A549 (cell line): ENCODE measurements at regions not wholly inside any gene's neighbourhood (a gene's known extent, or its start where the extent isn't known, plus 50 kb on each side); places are given as distances from the start of the nearest gene placed in this dataset.

Experiments
- ATAC-seq, 2 experiments: fragments of 200-7000 bp in 1 of 2; fragments of >200 bp in 1 of 2; cut with Nextera tagmentation in 1 of 2; cut with Tn5 transposase in 1 of 2; 3 replicates each; pipeline versions ENCODE4 v1.8.0 to v1.9.1; 2018 to 2020; ENCODE audit warnings: mild to moderate bottlenecking in 1 of 2, moderate library complexity in 1 of 2
- CTCF ChIA-PET: fragments of 300-600 bp; sonication (Branson Sonifier 250); formaldehyde crosslinking; extraction: SDS; loops from one replicate; lab custom pipeline; 2021; ENCODE audit warnings: antibody characterized with exemption, inconsistent platforms; lab: Yijun Ruan, JAX
- POLR2A ChIA-PET: fragments of 350-600 bp; formaldehyde crosslinking; extraction: SDS; loops from one replicate; lab custom pipeline; 2021; ENCODE audit warnings: antibody characterized with exemption, inconsistent platforms; lab: Yijun Ruan, JAX
- DNase-seq, 2 experiments: peaks; one replicate each; pipeline versions ENCODE4 v3.0.0 to v3.0.0-alpha.2; 2011 to 2016; ENCODE audit warnings: low read depth in 1 of 2, low spot score in 1 of 2
- FAIRE-seq: peaks from 2 replicates; lab custom pipeline; 2011; peaks lifted over from hg19 to GRCh38; lab: Jason Lieb, UNC
- H3K27ac ChIP-seq, 2 experiments: fragments of >200 bp; sonication (Bioruptor Twin); formaldehyde crosslinking; 3 replicates each; pipeline ENCODE4 v1.5.1; 2016 to 2017
- H3K4me1 ChIP-seq: fragments of >200 bp; sonication (Bioruptor Twin); formaldehyde crosslinking; 3 replicates; pipeline ENCODE4 v1.6.1; 2016
- H3K4me2 ChIP-seq: fragments of >200 bp; sonication (Bioruptor Twin); formaldehyde crosslinking; 3 replicates; pipeline ENCODE4 v1.6.1; 2016
- H3K4me3 ChIP-seq: fragments of >200 bp; sonication (Bioruptor Twin); formaldehyde crosslinking; 3 replicates; pipeline ENCODE4 v1.5.1; 2016
- H3K9me3 ChIP-seq: fragments of >200 bp; sonication (Bioruptor Twin); formaldehyde crosslinking; 3 replicates; pipeline ENCODE4 v1.6.1; 2016
- CBX2 ChIP-seq: fragments of 200-600 bp; sonication (generic); IDR thresholded peaks from 2 replicates; pipeline ENCODE4 v1.6.1; 2016; ENCODE audit warnings: low read depth, mild to moderate bottlenecking, borderline replicate concordance
- CBX8 ChIP-seq: fragments of 200-600 bp; sonication (generic); IDR thresholded peaks from 2 replicates; pipeline ENCODE4 v1.6.1; 2016
- EHF ChIP-seq: fragments of 250-450 bp; sonication (Bioruptor Pico); IDR thresholded peaks from 2 replicates; pipeline ENCODE4 v1.5.0; 2020; ENCODE audit warnings: mild to moderate bottlenecking
- ESRRA ChIP-seq: fragments of 150-350 bp; IDR thresholded peaks from 2 replicates; pipeline ENCODE4 v1.6.1; 2014; ENCODE audit warnings: mild to moderate bottlenecking, low read length, borderline replicate concordance
- FOSL2 ChIP-seq, 2 experiments: fragments of 450-650 bp in 1 of 2; fragments of >200 bp in 1 of 2; sonication (Bioruptor Twin) in 1 of 2; formaldehyde crosslinking; IDR thresholded peaks; 2 replicates each; pipeline versions ENCODE4 v1.5.0 to v1.6.1; 2016 to 2020; ENCODE audit warnings: mild to moderate bottlenecking in 1 of 2, moderate library complexity in 1 of 2
- FOXS1 ChIP-seq: fragments of 250-450 bp; sonication (Bioruptor Pico); IDR thresholded peaks from 2 replicates; pipeline ENCODE4 v1.5.0; 2020; ENCODE audit warnings: mild to moderate bottlenecking, moderate library complexity
- HOXA7 ChIP-seq: fragments of 250-450 bp; sonication (Bioruptor Pico); IDR thresholded peaks from 2 replicates; pipeline ENCODE4 v1.5.0; 2020; ENCODE audit warnings: mild to moderate bottlenecking, moderate library complexity
- HOXB5 ChIP-seq: fragments of 250-450 bp; sonication (Bioruptor Pico); IDR thresholded peaks from 2 replicates; pipeline ENCODE4 v1.5.0; 2020; ENCODE audit warnings: mild to moderate bottlenecking, moderate library complexity
- JUNB ChIP-seq: fragments of >200 bp; sonication (Bioruptor Twin); formaldehyde crosslinking; IDR thresholded peaks from 2 replicates; pipeline ENCODE4 v1.6.1; 2016
- KDM5A ChIP-seq: fragments of 200-600 bp; sonication (generic); IDR thresholded peaks from 2 replicates; pipeline ENCODE4 v1.6.1; 2016; ENCODE audit warnings: antibody characterized with exemption, mild to moderate bottlenecking
- MAFK ChIP-seq: fragments of 450-650 bp; IDR thresholded peaks from 2 replicates; pipeline ENCODE4 v1.6.1; 2014; ENCODE audit not compliant: partially characterized antibody
- MAZ ChIP-seq: fragments of 150-350 bp; IDR thresholded peaks from 2 replicates; pipeline ENCODE4 v1.6.1; 2014; ENCODE audit warnings: antibody characterized with exemption, low read depth, low read length, borderline replicate concordance
- MYC ChIP-seq: IDR thresholded peaks from 2 replicates; pipeline ENCODE4 v1.6.1; 2012; ENCODE audit warnings: mild to moderate bottlenecking, inconsistent platforms, low read length, improper control_type of control experiment, borderline replicate concordance
- NR3C1 ChIP-seq: fragments of >200 bp; sonication (Bioruptor Twin); formaldehyde crosslinking; IDR thresholded peaks from 3 replicates; pipeline ENCODE4 v1.6.1; 2017
- POLR2A ChIP-seq: IDR thresholded peaks from 2 replicates; pipeline ENCODE4 v1.6.1; 2012; ENCODE audit warnings: mild to moderate bottlenecking, low read length
- RAD21 ChIP-seq, 2 experiments: fragments of >200 bp in 1 of 2; sonication (Bioruptor Twin) in 1 of 2; formaldehyde crosslinking in 1 of 2; IDR thresholded peaks in 1 of 2; conservative IDR thresholded peaks in 1 of 2; 2 replicates in 1 of 2; 3 replicates in 1 of 2; pipeline ENCODE4 v1.6.1; 2012 to 2018; ENCODE audit warnings: inconsistent platforms in 1 of 2
- RARB ChIP-seq: fragments of 250-450 bp; sonication (Bioruptor Pico); IDR thresholded peaks from 2 replicates; pipeline ENCODE4 v1.8.0; 2021; ENCODE audit warnings: mild to moderate bottlenecking, moderate library complexity
- RCOR1 ChIP-seq: fragments of 150-350 bp; IDR thresholded peaks from 2 replicates; pipeline ENCODE4 v1.6.1; 2014; ENCODE audit warnings: antibody characterized with exemption, low read length, low read depth
- SMC3 ChIP-seq: fragments of >200 bp; sonication (Bioruptor Twin); formaldehyde crosslinking; IDR thresholded peaks from 3 replicates; pipeline ENCODE4 v1.6.1; 2018; ENCODE audit warnings: inconsistent platforms
- SREBF2 ChIP-seq: fragments of 450-650 bp; IDR thresholded peaks from 2 replicates; pipeline ENCODE4 v1.6.1; 2014; ENCODE audit warnings: mild to moderate bottlenecking, moderate library complexity
- ZC3H11A ChIP-seq: fragments of 450-650 bp; IDR thresholded peaks from 2 replicates; pipeline ENCODE4 v1.6.1; 2014; ENCODE audit warnings: antibody characterized with exemption, mild to moderate bottlenecking
- WGBS: methylation state at CpG from one replicate; pipeline ENCODE4 v1.1.6; 2017; ENCODE audit errors: missing lambda C conversion rate; 5-methylcytosine and 5-hydroxymethylcytosine counted together
- TF ChIP-seq, protein P1 (sequence below): fragments of >200 bp; sonication (Bioruptor Twin); formaldehyde crosslinking; IDR thresholded peaks from 3 replicates; pipeline ENCODE4 v1.5.1; 2016
- TF ChIP-seq, protein P2 (sequence below): IDR thresholded peaks from 2 replicates; pipeline ENCODE4 v1.6.1; 2012
- TF ChIP-seq, protein P3 (sequence below): fragments of >200 bp; sonication (Bioruptor Twin); formaldehyde crosslinking; IDR thresholded peaks from 2 replicates; pipeline ENCODE4 v1.6.1; 2016
- TF ChIP-seq, protein P4 (sequence below): fragments of 200-600 bp; sonication (generic); IDR thresholded peaks from 2 replicates; pipeline ENCODE4 v1.6.1; 2016; ENCODE audit warnings: antibody characterized with exemption, mild to moderate bottlenecking, moderate library complexity
- TF ChIP-seq, protein P5 (sequence below): IDR thresholded peaks from 2 replicates; pipeline ENCODE4 v1.6.1; 2012; ENCODE audit warnings: low read depth, borderline replicate concordance

DNA sequence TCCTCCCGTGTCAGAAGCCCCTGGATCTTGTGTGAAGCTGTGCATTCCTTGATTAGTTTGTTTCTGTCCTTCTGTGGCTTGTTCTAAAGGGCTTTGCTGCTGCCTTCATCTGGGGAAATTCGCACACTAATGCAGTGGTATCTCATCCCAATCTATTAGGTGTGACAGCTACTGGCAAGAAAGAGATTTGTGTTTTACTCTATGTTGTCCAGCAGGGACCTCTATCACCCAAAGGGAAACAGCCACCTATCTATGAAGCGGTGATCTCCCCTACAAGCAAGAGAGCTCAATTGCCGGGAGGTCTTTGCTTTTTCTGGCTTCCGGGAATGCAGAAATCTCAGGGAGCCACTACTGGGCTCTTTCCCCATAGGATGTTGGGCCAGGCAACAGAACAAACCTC, 151.8 kb downstream of the NRN1 start:
- 28% methylated on average over 4 of the region's 5 CpGs for WGBS
- DNase-seq (no peak), FAIRE-seq (no peak), ATAC-seq (peak in 1 of 2 experiments; percentile 41; a peak in 1 of 6 replicates)
- no peak overlapping the region for H3K4me2 ChIP-seq
- H3K4me3 ChIP-seq, result no peak overlapping the region
- TF ChIP-seq MAZ (no peak), SREBF2 (no peak), MAFK (no peak), EHF (CRISPR knock-in tag) (no peak), SMC3 (no peak), RCOR1 (no peak), ESRRA (no peak), MYC (no peak), HOXA7 (CRISPR knock-in tag) (no peak), HOXB5 (CRISPR knock-in tag) (no peak), FOSL2 (IDR thresholded peaks at IDR 0.05) (no peak), FOSL2 (CRISPR knock-in tag; IDR thresholded peaks at IDR 0.05) (no peak)
- TF ChIP-seq, protein P1, sequence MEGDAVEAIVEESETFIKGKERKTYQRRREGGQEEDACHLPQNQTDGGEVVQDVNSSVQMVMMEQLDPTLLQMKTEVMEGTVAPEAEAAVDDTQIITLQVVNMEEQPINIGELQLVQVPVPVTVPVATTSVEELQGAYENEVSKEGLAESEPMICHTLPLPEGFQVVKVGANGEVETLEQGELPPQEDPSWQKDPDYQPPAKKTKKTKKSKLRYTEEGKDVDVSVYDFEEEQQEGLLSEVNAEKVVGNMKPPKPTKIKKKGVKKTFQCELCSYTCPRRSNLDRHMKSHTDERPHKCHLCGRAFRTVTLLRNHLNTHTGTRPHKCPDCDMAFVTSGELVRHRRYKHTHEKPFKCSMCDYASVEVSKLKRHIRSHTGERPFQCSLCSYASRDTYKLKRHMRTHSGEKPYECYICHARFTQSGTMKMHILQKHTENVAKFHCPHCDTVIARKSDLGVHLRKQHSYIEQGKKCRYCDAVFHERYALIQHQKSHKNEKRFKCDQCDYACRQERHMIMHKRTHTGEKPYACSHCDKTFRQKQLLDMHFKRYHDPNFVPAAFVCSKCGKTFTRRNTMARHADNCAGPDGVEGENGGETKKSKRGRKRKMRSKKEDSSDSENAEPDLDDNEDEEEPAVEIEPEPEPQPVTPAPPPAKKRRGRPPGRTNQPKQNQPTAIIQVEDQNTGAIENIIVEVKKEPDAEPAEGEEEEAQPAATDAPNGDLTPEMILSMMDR, result no peak
- TF ChIP-seq, protein P2, sequence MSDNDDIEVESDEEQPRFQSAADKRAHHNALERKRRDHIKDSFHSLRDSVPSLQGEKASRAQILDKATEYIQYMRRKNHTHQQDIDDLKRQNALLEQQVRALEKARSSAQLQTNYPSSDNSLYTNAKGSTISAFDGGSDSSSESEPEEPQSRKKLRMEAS, result no peak
- H3K4me1 ChIP-seq, result no peaks in the 10 kb centered on the region
- ChIA-PET CTCF (no interaction called here), POLR2A (no interaction called here)
- H3K27ac ChIP-seq, result no peak overlapping the region
- H3K9me3 ChIP-seq, result no peaks in the 10 kb centered on the region; the same call in 2 of the 3 replicates

DNA sequence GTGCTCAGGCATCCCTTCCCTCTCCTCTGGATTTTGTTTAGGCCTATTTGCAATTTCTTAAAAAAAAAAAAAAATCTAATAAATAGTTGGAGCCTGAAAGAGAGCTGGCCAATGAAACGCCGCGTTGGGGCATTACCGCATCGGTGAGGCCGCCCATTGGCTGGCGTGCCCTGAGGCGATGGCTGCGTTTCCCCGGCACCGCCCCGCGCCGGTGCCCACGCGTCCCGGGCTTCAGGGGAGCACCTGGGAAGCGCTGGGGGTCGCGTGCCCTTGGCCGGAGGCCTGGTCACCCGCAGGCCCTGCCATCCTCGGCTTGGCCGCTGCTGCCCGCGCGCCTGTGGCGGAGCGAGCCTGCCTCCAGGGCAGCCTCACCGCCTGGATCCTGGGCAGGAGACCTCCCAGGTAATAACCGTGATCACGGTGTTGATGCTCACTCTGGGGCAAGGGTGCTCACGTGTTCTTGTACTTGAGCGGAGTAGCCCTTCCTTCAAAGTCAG, 155.4 kb downstream of the NRN1 start:
- ChIA-PET CTCF (no interaction called here), POLR2A (no interaction called here)
- H3K27ac ChIP-seq, result peak overlapping the region in 1 of 2 experiments; percentile 57; a peak in 2 of 6 replicates
- H3K4me3 ChIP-seq, result peak overlapping the region; percentile 42
- FAIRE-seq (no peak), DNase-seq (peak; percentile 11 to 13), ATAC-seq (peak; percentile 71 to 92; a peak in 3 of 6 replicates)
- peak overlapping the region; percentile 74 for H3K4me2 ChIP-seq
- no peaks in the 10 kb centered on the region for H3K9me3 ChIP-seq
- WGBS, result 11% methylated on average over 11 of the region's 34 CpGs
- H3K4me1 ChIP-seq, result no peaks in the 10 kb centered on the region
- TF ChIP-seq RAD21 (conservative IDR thresholded peaks at IDR 0.05 in 1 of 2, IDR thresholded peaks at IDR 0.05 in 1 of 2), result no peak
- no peak for TF ChIP-seq FOXS1 (CRISPR knock-in tag)
- TF ChIP-seq JUNB, result no peak
- no peak for TF ChIP-seq CBX2
- TF ChIP-seq, protein P3, sequence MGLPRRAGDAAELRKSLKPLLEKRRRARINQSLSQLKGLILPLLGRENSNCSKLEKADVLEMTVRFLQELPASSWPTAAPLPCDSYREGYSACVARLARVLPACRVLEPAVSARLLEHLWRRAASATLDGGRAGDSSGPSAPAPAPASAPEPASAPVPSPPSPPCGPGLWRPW, result no peak
- TF ChIP-seq KDM5A, result no peak
- TF ChIP-seq RARB, result no peak
- TF ChIP-seq, protein P4, sequence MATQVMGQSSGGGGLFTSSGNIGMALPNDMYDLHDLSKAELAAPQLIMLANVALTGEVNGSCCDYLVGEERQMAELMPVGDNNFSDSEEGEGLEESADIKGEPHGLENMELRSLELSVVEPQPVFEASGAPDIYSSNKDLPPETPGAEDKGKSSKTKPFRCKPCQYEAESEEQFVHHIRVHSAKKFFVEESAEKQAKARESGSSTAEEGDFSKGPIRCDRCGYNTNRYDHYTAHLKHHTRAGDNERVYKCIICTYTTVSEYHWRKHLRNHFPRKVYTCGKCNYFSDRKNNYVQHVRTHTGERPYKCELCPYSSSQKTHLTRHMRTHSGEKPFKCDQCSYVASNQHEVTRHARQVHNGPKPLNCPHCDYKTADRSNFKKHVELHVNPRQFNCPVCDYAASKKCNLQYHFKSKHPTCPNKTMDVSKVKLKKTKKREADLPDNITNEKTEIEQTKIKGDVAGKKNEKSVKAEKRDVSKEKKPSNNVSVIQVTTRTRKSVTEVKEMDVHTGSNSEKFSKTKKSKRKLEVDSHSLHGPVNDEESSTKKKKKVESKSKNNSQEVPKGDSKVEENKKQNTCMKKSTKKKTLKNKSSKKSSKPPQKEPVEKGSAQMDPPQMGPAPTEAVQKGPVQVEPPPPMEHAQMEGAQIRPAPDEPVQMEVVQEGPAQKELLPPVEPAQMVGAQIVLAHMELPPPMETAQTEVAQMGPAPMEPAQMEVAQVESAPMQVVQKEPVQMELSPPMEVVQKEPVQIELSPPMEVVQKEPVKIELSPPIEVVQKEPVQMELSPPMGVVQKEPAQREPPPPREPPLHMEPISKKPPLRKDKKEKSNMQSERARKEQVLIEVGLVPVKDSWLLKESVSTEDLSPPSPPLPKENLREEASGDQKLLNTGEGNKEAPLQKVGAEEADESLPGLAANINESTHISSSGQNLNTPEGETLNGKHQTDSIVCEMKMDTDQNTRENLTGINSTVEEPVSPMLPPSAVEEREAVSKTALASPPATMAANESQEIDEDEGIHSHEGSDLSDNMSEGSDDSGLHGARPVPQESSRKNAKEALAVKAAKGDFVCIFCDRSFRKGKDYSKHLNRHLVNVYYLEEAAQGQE, result no peak
- no peak for TF ChIP-seq ZC3H11A
- no peak for TF ChIP-seq POLR2A
- no peak for TF ChIP-seq CBX8
- TF ChIP-seq NR3C1, result no peak
- TF ChIP-seq, protein P5, sequence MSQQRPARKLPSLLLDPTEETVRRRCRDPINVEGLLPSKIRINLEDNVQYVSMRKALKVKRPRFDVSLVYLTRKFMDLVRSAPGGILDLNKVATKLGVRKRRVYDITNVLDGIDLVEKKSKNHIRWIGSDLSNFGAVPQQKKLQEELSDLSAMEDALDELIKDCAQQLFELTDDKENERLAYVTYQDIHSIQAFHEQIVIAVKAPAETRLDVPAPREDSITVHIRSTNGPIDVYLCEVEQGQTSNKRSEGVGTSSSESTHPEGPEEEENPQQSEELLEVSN, result no peak
